IPS-18a (cell line): ENCODE measurements at regions not wholly inside any gene's neighbourhood (a gene's known extent, or its start where the extent isn't known, plus 50 kb on each side); places are given as distances from the start of the nearest gene placed in this dataset.

Experiments used
- H3K27ac ChIP-seq: one replicate; pipeline ENCODE4 v1.5.1; 2013; ENCODE audit warnings: low read length
- H3K27me3 ChIP-seq: one replicate; pipeline ENCODE4 v1.6.1; 2013; ENCODE audit warnings: mild to moderate bottlenecking, low read length; ENCODE audit not compliant: control insufficient read depth, insufficient read depth
- H3K36me3 ChIP-seq: one replicate; pipeline ENCODE4 v1.6.1; 2013; ENCODE audit warnings: low read depth, low read length; ENCODE audit not compliant: control insufficient read depth
- H3K4me1 ChIP-seq: one replicate; pipeline ENCODE4 v1.6.1; 2013; ENCODE audit warnings: low read depth, low read length; ENCODE audit not compliant: control insufficient read depth
- H3K4me3 ChIP-seq: one replicate; pipeline ENCODE4 v1.5.1; 2013; ENCODE audit warnings: low read length
- H3K9ac ChIP-seq: one replicate; pipeline ENCODE4 v1.6.1; 2013; ENCODE audit warnings: mild to moderate bottlenecking, low read length, moderate library complexity
- H3K9me3 ChIP-seq: one replicate; pipeline ENCODE4 v1.6.1; 2013; ENCODE audit warnings: low read depth, low read length; ENCODE audit not compliant: control insufficient read depth

GRCh38 chr6:140320081-140321080 lies 945.9 kb upstream of the CITED2 start:
- H3K4me1 ChIP-seq, result peaks cover 7% of the 10 kb centered on the region
- H3K9me3 ChIP-seq, result no peaks in the 10 kb centered on the region
- H3K36me3 ChIP-seq, result no peaks in the 10 kb centered on the region
- H3K27ac ChIP-seq, result no peak overlapping the region
- H3K27me3 ChIP-seq, result no peaks in the 10 kb centered on the region
- no peak overlapping the region for H3K9ac ChIP-seq
- H3K4me3 ChIP-seq, result no peak overlapping the region

DNA sequence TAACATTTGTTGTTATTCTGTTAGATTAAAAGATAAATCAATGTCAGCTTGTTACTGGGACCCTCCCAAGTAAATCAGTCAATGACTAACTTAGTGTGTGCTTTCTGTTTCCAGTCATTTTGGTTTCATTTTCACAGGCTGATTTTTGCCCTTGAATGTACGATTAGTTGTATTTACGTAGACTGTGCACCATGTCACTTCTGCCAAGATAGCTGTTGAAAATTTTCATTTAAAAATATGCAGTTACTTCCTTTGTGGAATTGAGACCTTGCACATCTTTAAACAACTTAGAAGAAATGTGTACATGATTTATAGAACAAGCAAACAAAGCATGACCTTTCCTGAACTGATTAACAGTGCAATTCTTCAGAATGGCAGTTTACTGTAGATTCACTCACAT lies 944.8 kb upstream of the CITED2 start:
- no peaks in the 10 kb centered on the region for H3K9me3 ChIP-seq
- H3K9ac ChIP-seq, result no peak overlapping the region
- H3K27me3 ChIP-seq, result no peaks in the 10 kb centered on the region
- H3K4me1 ChIP-seq, result peaks cover 7% of the 10 kb centered on the region
- no peak overlapping the region for H3K4me3 ChIP-seq
- H3K36me3 ChIP-seq, result no peaks in the 10 kb centered on the region
- H3K27ac ChIP-seq, result no peak overlapping the region

- H3K27ac ChIP-seq, result no peak overlapping the region
- no peak overlapping the region for H3K9ac ChIP-seq
- H3K4me1 ChIP-seq, result peaks cover 7% of the 10 kb centered on the region
- no peaks in the 10 kb centered on the region for H3K27me3 ChIP-seq
- H3K36me3 ChIP-seq, result no peaks in the 10 kb centered on the region
- no peak overlapping the region for H3K4me3 ChIP-seq
- H3K9me3 ChIP-seq, result no peaks in the 10 kb centered on the region
These were observed 944.0 kb upstream of the CITED2 start for GRCh38 chr6:140318408-140318807.

GRCh38 chr6:140317950-140318349 lies 943.5 kb upstream of the CITED2 start:
- Histone ChIP-seq H3K27ac (no peak overlapping the region), H3K36me3 (no peaks in the 10 kb centered on the region), H3K9me3 (no peaks in the 10 kb centered on the region), H3K4me3 (no peak overlapping the region), H3K4me1 (peaks cover 7% of the 10 kb centered on the region), H3K27me3 (no peaks in the 10 kb centered on the region), H3K9ac (no peak overlapping the region)

DNA sequence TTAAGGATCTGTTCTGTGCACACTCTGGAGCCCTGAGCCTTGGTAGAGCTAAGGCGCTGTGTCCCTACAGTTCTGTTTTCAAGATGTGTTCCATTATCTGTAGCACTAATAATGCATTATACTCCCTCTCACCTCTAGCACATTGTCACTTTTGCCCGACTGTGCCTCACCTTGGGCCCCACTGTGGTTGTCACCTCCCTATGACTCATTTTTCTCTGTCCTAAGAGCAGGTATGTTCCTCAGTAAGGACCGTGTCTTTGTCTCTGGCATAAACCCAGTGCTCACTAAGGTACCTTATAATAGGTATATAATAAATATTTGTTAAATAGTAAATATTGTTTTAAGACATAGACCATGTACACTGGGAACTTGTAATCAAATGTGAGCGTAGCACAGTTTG lies 942.5 kb upstream of the CITED2 start:
- H3K27me3 ChIP-seq, result no peaks in the 10 kb centered on the region

DNA sequence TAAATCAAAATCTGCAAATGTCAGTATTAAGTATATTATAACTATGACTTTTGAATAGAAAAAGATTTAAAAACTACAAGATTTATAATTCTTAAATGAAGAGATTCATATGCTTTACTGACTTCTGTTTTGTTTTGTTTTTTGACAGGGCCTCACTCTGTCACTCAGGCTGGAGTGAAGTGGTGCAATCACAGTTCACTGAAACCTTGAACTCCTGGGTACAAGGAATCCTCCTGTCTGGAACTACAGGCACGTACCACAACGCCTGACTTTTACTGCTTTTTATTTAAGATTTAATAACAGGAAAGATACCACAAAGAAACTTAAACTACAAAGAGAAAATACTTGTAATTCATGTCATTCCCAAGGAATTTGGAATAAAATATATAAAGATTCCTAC lies 940.2 kb upstream of the CITED2 start:
- H3K9me3 ChIP-seq, result no peaks in the 10 kb centered on the region
- no peaks in the 10 kb centered on the region for H3K4me1 ChIP-seq
- no peak overlapping the region for H3K9ac ChIP-seq
- H3K4me3 ChIP-seq, result no peak overlapping the region
- H3K36me3 ChIP-seq, result no peaks in the 10 kb centered on the region
- H3K27me3 ChIP-seq, result no peaks in the 10 kb centered on the region
- no peak overlapping the region for H3K27ac ChIP-seq

More for the DNA sequence above, 942.5 kb upstream of the CITED2 start:
- H3K36me3 ChIP-seq, result no peaks in the 10 kb centered on the region
- H3K27ac ChIP-seq, result no peak overlapping the region
- H3K9me3 ChIP-seq, result no peaks in the 10 kb centered on the region
- peaks cover 7% of the 10 kb centered on the region for H3K4me1 ChIP-seq
- H3K9ac ChIP-seq, result no peak overlapping the region
- H3K4me3 ChIP-seq, result no peak overlapping the region

- Histone ChIP-seq H3K9me3 (no peaks in the 10 kb centered on the region), H3K4me1 (no peaks in the 10 kb centered on the region), H3K9ac (no peak overlapping the region), H3K4me3 (no peak overlapping the region), H3K36me3 (no peaks in the 10 kb centered on the region), H3K27me3 (no peaks in the 10 kb centered on the region), H3K27ac (no peak overlapping the region)
These were observed 936.7 kb upstream of the CITED2 start for GRCh38 chr6:140311146-140311545.

- Histone ChIP-seq H3K9ac (no peak overlapping the region), H3K36me3 (no peaks in the 10 kb centered on the region), H3K4me1 (no peaks in the 10 kb centered on the region), H3K9me3 (no peaks in the 10 kb centered on the region), H3K27ac (no peak overlapping the region), H3K27me3 (no peaks in the 10 kb centered on the region), H3K4me3 (no peak overlapping the region)
These were observed 928.9 kb upstream of the CITED2 start for GRCh38 chr6:140303218-140303949.

- no peak overlapping the region for H3K9ac ChIP-seq
- no peaks in the 10 kb centered on the region for H3K4me1 ChIP-seq
- H3K27me3 ChIP-seq, result no peaks in the 10 kb centered on the region
- no peak overlapping the region for H3K27ac ChIP-seq
- no peak overlapping the region for H3K4me3 ChIP-seq
- H3K9me3 ChIP-seq, result no peaks in the 10 kb centered on the region
- no peaks in the 10 kb centered on the region for H3K36me3 ChIP-seq
These were observed 925.9 kb upstream of the CITED2 start for GRCh38 chr6:140300331-140300730.

- no peak overlapping the region for H3K27ac ChIP-seq
- H3K4me1 ChIP-seq, result no peaks in the 10 kb centered on the region
- H3K27me3 ChIP-seq, result no peaks in the 10 kb centered on the region
- H3K4me3 ChIP-seq, result no peak overlapping the region
- no peaks in the 10 kb centered on the region for H3K9me3 ChIP-seq
- H3K9ac ChIP-seq, result no peak overlapping the region
- no peaks in the 10 kb centered on the region for H3K36me3 ChIP-seq
These were observed 914.7 kb upstream of the CITED2 start for GRCh38 chr6:140289186-140289585.

DNA sequence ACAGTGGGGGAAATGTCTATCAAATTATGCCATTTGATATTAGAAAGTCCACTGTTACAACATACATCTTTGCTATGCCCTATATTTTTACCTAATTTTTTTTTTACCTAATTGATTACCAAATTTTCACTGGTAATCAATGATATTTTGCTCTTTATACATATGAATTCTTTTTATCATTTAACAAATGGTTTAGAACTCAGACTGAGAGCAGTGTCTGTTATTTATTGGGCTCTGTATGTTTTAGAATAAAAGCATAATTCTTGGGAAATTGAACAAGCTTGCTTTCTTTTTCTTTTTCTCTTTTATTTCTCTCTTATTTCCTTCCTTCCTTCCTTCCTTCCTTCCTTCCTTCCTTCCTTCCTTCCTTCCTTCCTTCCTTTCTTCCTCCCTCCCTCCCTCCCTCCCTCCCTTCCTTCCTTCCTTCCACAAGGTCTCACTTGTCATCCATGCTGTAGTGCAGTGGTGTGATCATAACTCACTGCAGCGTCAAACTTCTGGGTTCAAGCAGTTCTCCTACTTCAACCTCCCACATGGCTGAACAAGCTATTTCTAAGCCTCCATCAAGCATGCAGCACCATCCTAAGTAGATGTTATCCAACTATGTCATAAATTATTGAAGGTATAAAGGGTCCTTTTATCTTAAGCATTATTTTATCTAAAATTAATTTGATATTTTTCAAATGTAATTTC lies 911.7 kb upstream of the CITED2 start:
- Histone ChIP-seq H3K27ac (no peak overlapping the region), H3K9me3 (no peaks in the 10 kb centered on the region), H3K4me3 (no peak overlapping the region), H3K4me1 (no peaks in the 10 kb centered on the region), H3K36me3 (no peaks in the 10 kb centered on the region), H3K9ac (no peak overlapping the region), H3K27me3 (no peaks in the 10 kb centered on the region)
